CD14-positive monocyte (primary cell): ENCODE measurements at regions not wholly inside any gene's neighbourhood (a gene's known extent, or its start where the extent isn't known, plus 50 kb on each side); places are given as distances from the start of the nearest gene placed in this dataset.

Source experiments
- DNase-seq, 3 donors: peaks; one replicate each; pipeline ENCODE4 v3.0.0-alpha.2; 2011 to 2022
- H2AFZ ChIP-seq: 2 replicates; pipeline ENCODE4 v1.6.0; 2012; ENCODE audit warnings: mild to moderate bottlenecking, low read depth, low read length, inconsistent platforms; ENCODE audit not compliant: insufficient read depth, poor library complexity, severe bottlenecking
- H3K27ac ChIP-seq, 2 donors: 1 replicate in 1 of 2; 2 replicates in 1 of 2; pipeline ENCODE4 v1.5.1; 2012 to 2013; ENCODE audit warnings: low read length in 2 of 2, control low read depth in 1 of 2, inconsistent platforms in 1 of 2, low read depth in 1 of 2, mild to moderate bottlenecking in 1 of 2
- H3K27me3 ChIP-seq, 2 donors: one replicate each; pipeline versions ENCODE4 v1.6.0 to v1.6.1; 2011 to 2013; ENCODE audit warnings: low read length in 2 of 2; ENCODE audit not compliant: control insufficient read depth in 2 of 2, insufficient read depth in 2 of 2
- H3K36me3 ChIP-seq, 2 donors: replicated peaks in 1 of 2; 1 replicate in 1 of 2; 2 replicates in 1 of 2; pipeline versions ENCODE4 v1.5.1 to v1.6.1; 2012 to 2013; ENCODE audit warnings: low read length in 2 of 2, control low read depth in 1 of 2, inconsistent platforms in 1 of 2, mild to moderate bottlenecking in 1 of 2; ENCODE audit not compliant: insufficient read depth in 2 of 2, control insufficient read depth in 1 of 2
- H3K4me1 ChIP-seq, 2 donors: 1 replicate in 1 of 2; 2 replicates in 1 of 2; pipeline versions ENCODE4 v1.5.1 to v1.6.1; 2012 to 2013; ENCODE audit warnings: low read length in 2 of 2, control low read depth in 1 of 2, inconsistent platforms in 1 of 2, mild to moderate bottlenecking in 1 of 2, moderate library complexity in 1 of 2; ENCODE audit not compliant: insufficient read depth in 2 of 2, control insufficient read depth in 1 of 2
- H3K4me2 ChIP-seq: replicated peaks from 2 replicates; pipeline ENCODE3; 2012; ENCODE audit warnings: low read length, moderate library complexity, mild to moderate bottlenecking; ENCODE audit not compliant: poor library complexity, severe bottlenecking; ENCODE audit errors: extremely low read depth
- H3K4me3 ChIP-seq, 3 experiments: fragments of 200-600 bp in 1 of 3; sonication (generic) in 1 of 3; replicated peaks in 1 of 3; 1 replicate in 2 of 3; 2 replicates in 1 of 3; pipeline ENCODE4 v1.5.1; 2011 to 2013; ENCODE audit warnings: low read length in 3 of 3, mild to moderate bottlenecking in 3 of 3, control low read depth in 2 of 3, low read depth in 2 of 3, inconsistent platforms in 1 of 3, moderate library complexity in 1 of 3
- H3K79me2 ChIP-seq: 2 replicates; pipeline ENCODE4 v1.6.0; 2012; ENCODE audit warnings: mild to moderate bottlenecking, control low read depth, inconsistent platforms, low read length, moderate library complexity; ENCODE audit not compliant: insufficient read depth
- H3K9ac ChIP-seq: 2 replicates; pipeline ENCODE4 v1.6.0; 2017; ENCODE audit warnings: low read length, mild to moderate bottlenecking; ENCODE audit not compliant: insufficient read depth, poor library complexity, severe bottlenecking
- H3K9me3 ChIP-seq, 2 donors: replicated peaks in 1 of 2; 1 replicate in 1 of 2; 2 replicates in 1 of 2; pipeline versions ENCODE4 v1.5.1 to v1.6.1; 2012 to 2013; ENCODE audit warnings: low read length in 2 of 2, control low read depth in 1 of 2; ENCODE audit not compliant: control insufficient read depth in 1 of 2, insufficient read depth in 1 of 2
- H4K20me1 ChIP-seq: 2 replicates; pipeline ENCODE4 v1.6.0; 2012; ENCODE audit warnings: mild to moderate bottlenecking, low read length, control low read depth, moderate library complexity; ENCODE audit not compliant: insufficient read depth
- H3K27ac Mint-ChIP-seq, 7 donors: one replicate each; pipeline ENCODE4 v1.8.0; 2020; ENCODE audit warnings: mild to moderate bottlenecking in 7 of 7, mixed read lengths in 7 of 7, moderate library complexity in 6 of 7, inconsistent platforms in 2 of 7
- H3K27me3 Mint-ChIP-seq, 3 donors: one replicate each; pipeline ENCODE4 v1.8.0; 2021 to 2022; ENCODE audit warnings: low read depth in 3 of 3, mild to moderate bottlenecking in 3 of 3, mixed read lengths in 3 of 3, moderate library complexity in 3 of 3, inconsistent platforms in 1 of 3
- H3K36me3 Mint-ChIP-seq, 2 donors: one replicate each; pipeline ENCODE4 v1.8.0; 2020; ENCODE audit warnings: mixed read lengths in 2 of 2, inconsistent platforms in 1 of 2, mild to moderate bottlenecking in 1 of 2
- H3K4me1 Mint-ChIP-seq: one replicate; pipeline ENCODE4 v1.8.0; 2020; ENCODE audit warnings: mild to moderate bottlenecking, mixed read lengths
- H3K4me3 Mint-ChIP-seq, 2 donors: one replicate each; pipeline ENCODE4 v1.8.0; 2020; ENCODE audit warnings: mild to moderate bottlenecking in 2 of 2, mixed read lengths in 2 of 2, moderate library complexity in 1 of 2
- H3K9me3 Mint-ChIP-seq, 7 donors: one replicate each; pipeline ENCODE4 v1.8.0; 2020 to 2022; ENCODE audit warnings: mixed read lengths in 7 of 7, mild to moderate bottlenecking in 6 of 7, moderate library complexity in 6 of 7, inconsistent platforms in 2 of 7
- CTCF ChIP-seq: fragments of 200-600 bp; IDR thresholded peaks from one replicate; pipeline ENCODE4 v1.8.0; 2022; ENCODE audit warnings: antibody characterized with exemption, mild to moderate bottlenecking
- WGBS: methylation state at CpG from one replicate; pipeline ENCODE4 v1.1.5; 2013; ENCODE audit warnings: missing lambda C conversion rate; ENCODE audit not compliant: insufficient coverage; 5-methylcytosine and 5-hydroxymethylcytosine counted together
- intact Hi-C, 2 donors: fragments of 100-400 bp; cut with micrococcal nuclease; formaldehyde crosslinking; loops; one replicate each; pipeline versions ENCODE4 v1.15.0 to v1.15.1; 2023

GRCh38 chr1:96934282-96934681 is 212.7 kb downstream of the PTBP2 start:
- Histone ChIP-seq H4K20me1 (no peaks in the 10 kb centered on the region), H2AFZ (no peak overlapping the region), H3K4me2 (no peak overlapping the region), H3K27ac (no peak overlapping the region), H3K36me3 (no peaks in the 10 kb centered on the region), H3K4me1 (no peaks in the 10 kb centered on the region), H3K27me3 (no peaks in the 10 kb centered on the region), H3K4me3 (no peak overlapping the region), H3K9ac (no peak overlapping the region), H3K79me2 (no peaks in the 10 kb centered on the region), H3K9me3 (no peaks in the 10 kb centered on the region)
- intact Hi-C loops, result no loop called here
- Mint-ChIP-seq H3K4me3 (no peak overlapping the region), H3K4me1 (no peaks in the 10 kb centered on the region), H3K36me3 (no peaks in the 10 kb centered on the region), H3K9me3 (peaks cover 0 to 4% (median 0%) of the 10 kb centered on the region in 7 donors), H3K27ac (no peak overlapping the region), H3K27me3 (no peaks in the 10 kb centered on the region)
- TF ChIP-seq CTCF, result no peak
- WGBS, result 80% methylated on average over 1 of the region's 3 CpGs
- no peak for DNase-seq

- Histone ChIP-seq H3K4me2 (no peak overlapping the region), H3K4me1 (no peaks in the 10 kb centered on the region), H3K79me2 (no peaks in the 10 kb centered on the region), H2AFZ (no peak overlapping the region), H3K36me3 (no peaks in the 10 kb centered on the region), H3K9me3 (no peaks in the 10 kb centered on the region), H3K9ac (no peak overlapping the region), H3K27ac (no peak overlapping the region), H3K4me3 (no peak overlapping the region), H3K27me3 (no peaks in the 10 kb centered on the region), H4K20me1 (no peaks in the 10 kb centered on the region)
- no peak for DNase-seq
- no peaks in the 10 kb centered on the region for H3K4me1 Mint-ChIP-seq
- no peak overlapping the region for H3K27ac Mint-ChIP-seq
- TF ChIP-seq CTCF, result no peak
- H3K36me3 Mint-ChIP-seq, result no peaks in the 10 kb centered on the region
- peaks cover 0 to 2% (median 0%) of the 10 kb centered on the region in 3 donors for H3K27me3 Mint-ChIP-seq
- WGBS, result no CpG with 5 or more reads among the region's 2 CpGs
- H3K9me3 Mint-ChIP-seq, result peaks cover 0 to 11% (median 2%) of the 10 kb centered on the region in 7 donors
- no peak overlapping the region for H3K4me3 Mint-ChIP-seq
- intact Hi-C loops, result no loop called here
These were observed 223.0 kb downstream of the PTBP2 start for GRCh38 chr1:96944432-96945092.
